Right ventricle myocardium inferior (tissue), 1 donor: ENCODE measurements at regions not wholly inside any gene's neighbourhood (a gene's known extent, or its start where the extent isn't known, plus 50 kb on each side); places are given as distances from the start of the nearest gene placed in this dataset.

Experiments used
- ATAC-seq: fragments of 200-7000 bp; cut with Tn5 transposase; one replicate; pipeline ENCODE4 v1.9.1; 2020; ENCODE audit warnings: mild to moderate bottlenecking, moderate library complexity
- DNase-seq: peaks from one replicate; pipeline ENCODE4 v3.0.0; 2021; ENCODE audit errors: missing footprints
- intact Hi-C: fragments of 100-400 bp; cut with DNase I; formaldehyde crosslinking; loops from one replicate; pipeline ENCODE4 v1.11.0; 2022
- donor health status: DM: no; HTN: yes; CAD: no; lungs with severe emphysema.

DNA sequence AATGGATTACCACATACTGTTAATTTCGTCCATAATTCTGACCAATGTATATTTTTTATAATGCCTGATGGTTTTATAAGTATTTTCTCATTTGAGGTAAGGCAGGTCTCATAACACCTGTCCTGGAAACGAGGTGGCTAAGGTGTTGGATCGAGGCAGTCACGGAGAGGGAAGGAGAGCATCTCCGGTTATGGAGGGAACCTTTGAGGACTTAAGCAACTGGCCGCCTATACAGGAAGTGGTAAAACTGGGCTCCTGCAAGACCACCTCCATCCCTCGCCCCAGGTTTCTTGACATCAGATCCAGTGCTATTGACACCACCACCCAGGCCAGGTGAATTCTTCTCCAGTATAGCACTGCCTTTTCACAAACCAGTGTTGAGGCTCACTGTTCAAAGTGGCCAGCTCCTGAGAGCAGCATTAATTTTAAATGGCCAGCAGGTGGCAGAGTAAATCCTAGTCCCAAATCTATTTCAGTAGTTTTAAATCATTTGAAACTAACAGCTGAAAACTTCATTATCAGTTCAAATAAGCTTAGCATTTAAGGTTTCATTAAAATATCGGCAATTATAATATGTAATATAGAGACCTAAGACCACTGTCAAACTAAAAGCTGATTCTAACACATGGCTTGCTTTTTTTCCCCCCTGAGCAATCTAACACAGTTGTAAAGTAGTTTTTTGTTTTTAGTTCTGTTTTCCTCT is 100.8 kb downstream of the PPM1A start:
- DNase-seq (no peak), ATAC-seq (peak; percentile 54)
- intact Hi-C loops: loop anchor here (5.0 to 10.0 kb wide), 2 partner anchors 212 to 905 kb away; no protein-coding TSS in a partner anchor

DNA sequence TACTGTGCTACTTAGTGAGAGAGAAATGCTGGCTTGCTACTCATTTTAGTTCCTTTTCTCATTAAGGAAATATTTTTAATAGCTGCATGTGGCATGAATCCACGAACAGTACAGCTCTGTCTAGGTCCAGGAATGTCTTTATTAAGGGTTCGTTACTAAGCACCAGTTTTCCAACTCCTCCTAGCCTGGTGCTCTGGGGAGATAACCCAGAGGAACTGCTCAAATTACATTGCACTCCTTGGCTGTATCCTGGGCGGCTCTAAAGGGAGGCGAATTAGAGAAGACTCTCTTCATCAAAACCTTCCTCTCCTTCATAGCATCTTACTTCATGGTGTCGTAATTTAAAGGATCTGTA is 101.3 kb downstream of the PPM1A start:
- intact Hi-C loops: loop anchor here (5.0 to 10.0 kb wide), 2 partner anchors 212 to 904 kb away; no protein-coding TSS in a partner anchor

GRCh38 chr14:60353420-60353819 is 104.4 kb downstream of the PPM1A start:
- no peak for DNase-seq
- intact Hi-C loops: loop anchor here (5.0 to 10.0 kb wide), 2 partner anchors 209 to 901 kb away; no protein-coding TSS in a partner anchor
- no peak for ATAC-seq

More for the DNA sequence above, 101.3 kb downstream of the PPM1A start:
- ATAC-seq (peak; percentile 54), DNase-seq (no peak)

DNA sequence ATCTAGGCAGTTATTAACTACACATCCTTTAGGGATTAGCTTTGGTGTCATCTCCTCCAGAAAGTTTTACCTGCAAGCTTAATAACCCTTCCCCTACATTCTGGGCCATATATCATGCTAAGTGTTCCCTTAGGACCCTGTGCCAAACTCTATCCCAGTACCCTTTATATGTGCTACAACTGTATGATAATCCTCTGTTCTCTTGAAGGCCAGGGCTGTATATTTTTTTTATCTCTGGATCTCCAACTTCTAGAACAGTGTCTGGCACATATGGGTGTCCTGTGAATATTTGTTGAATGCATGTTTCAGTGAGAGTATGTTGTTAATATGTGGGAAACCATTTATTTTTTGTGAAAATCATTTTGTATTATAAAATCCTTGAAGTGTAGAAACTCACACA is 106.7 kb downstream of the PPM1A start:
- DNase-seq (no peak), ATAC-seq (no peak)
- intact Hi-C loops: loop anchor here (10.0 kb wide), 1 partner anchor 899 kb away; no protein-coding TSS in a partner anchor

DNA sequence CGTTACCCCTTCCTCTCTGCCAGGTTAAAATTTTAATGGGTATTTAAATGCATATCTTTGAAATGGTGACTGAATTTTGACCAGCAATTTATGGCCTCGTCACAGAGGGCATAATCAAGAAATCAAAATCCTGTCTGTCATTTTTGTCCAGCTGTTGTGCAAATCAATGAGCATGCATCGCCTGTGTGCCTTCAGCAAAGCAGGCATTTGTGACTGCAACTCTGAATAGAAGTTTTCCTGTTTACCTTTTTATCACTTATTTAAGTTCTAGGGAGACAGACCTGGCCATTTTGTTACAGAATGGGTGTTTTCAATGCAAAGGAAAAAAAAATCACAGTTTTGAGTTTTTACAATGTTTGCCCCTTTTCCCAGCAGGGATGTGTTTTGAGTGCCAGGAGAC is 107.4 kb downstream of the PPM1A start:
- intact Hi-C loops: loop anchor here (10.0 kb wide), 1 partner anchor 898 kb away; no protein-coding TSS in a partner anchor
- ATAC-seq (no peak), DNase-seq (no peak)

- intact Hi-C loops: loop anchor here (10.0 kb wide), 1 partner anchor 898 kb away; no protein-coding TSS in a partner anchor
- no peak for DNase-seq
- no peak for ATAC-seq
These were observed 108.0 kb downstream of the PPM1A start for GRCh38 chr14:60356906-60357550.

DNA sequence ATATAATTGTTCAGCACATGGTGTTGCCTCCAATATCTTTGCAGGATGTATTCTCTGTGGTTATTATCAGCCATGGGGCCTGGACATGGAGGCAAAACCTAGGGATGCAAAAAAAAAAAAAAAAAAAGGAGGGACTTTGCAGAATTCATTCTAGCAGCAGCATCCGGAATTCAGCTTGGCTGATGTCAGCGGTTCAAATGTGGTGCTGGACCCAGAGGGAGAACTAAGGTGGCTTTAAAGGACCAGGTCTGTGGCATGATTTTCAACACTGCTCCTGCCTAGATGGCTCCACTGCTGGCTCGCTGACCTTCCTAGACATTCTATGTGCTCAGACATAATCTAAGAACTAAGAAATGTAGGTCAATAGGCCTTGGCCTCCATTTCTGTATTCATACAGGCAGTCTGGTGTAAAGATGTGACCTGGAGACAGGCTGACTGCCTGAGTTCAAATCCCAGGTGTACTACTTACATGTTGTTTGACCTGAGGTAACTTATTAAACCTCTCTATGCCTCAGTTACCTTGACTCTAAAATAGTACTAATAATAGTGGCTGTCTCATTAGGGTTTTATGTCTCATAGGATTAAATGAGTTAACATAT is 108.6 kb downstream of the PPM1A start:
- no peak for ATAC-seq
- intact Hi-C loops: loop anchor here (10.0 kb wide), 1 partner anchor 897 kb away; no protein-coding TSS in a partner anchor
- DNase-seq: no peak

DNA sequence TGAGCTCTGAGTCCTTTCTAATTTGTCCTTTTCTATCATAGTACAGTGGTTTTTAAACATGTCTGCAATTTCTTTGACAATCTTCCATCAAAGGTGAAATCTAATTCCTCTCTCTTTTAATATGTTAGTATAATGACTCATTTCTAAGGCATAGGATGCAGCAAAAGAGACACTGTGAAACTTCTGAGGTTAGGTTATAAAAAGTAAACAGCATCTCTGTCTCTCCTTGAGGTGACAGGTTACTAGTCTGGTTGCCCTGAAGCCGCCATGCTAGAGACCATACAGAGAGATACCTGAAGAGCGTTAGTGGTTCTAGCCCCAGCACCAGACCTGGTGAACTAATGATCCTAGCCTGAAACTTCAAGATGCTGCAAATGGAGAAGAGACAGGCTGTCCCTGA is 114.3 kb downstream of the PPM1A start:
- intact Hi-C loops: no loop called here

DNA sequence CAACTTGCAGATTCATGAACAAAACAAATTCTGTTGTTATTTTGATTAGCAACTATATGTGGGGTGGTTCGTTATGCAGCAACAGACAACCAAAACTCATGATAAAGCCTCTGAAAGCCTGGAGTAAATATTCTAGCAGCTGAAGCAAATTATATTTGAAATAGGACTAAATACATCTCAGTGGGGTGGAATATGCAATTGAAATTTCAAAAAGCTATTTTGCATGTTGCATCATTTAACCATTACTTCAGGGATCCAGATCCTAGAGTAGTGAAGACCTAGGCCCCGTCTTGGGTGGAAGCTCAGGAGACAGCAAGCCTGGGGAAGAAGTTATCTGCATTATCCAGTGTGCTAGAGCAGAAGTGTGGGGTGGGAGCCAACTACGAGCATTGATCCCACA is 114.7 kb downstream of the PPM1A start:
- intact Hi-C loops: no loop called here
- no peak for ATAC-seq
- no peak for DNase-seq

More for the DNA sequence above, 114.3 kb downstream of the PPM1A start:
- DNase-seq: no peak
- ATAC-seq: no peak

GRCh38 chr14:60381909-60382308 is 104.0 kb downstream of the C14orf39 start:
- ATAC-seq (no peak), DNase-seq (no peak)
- intact Hi-C loops: no loop called here
